ENCODE measurements at regions not wholly inside any gene's neighbourhood (a gene's known extent, or its start where the extent isn't known, plus 50 kb on each side); places are given as distances from the start of the nearest gene placed in this dataset.

DNA sequence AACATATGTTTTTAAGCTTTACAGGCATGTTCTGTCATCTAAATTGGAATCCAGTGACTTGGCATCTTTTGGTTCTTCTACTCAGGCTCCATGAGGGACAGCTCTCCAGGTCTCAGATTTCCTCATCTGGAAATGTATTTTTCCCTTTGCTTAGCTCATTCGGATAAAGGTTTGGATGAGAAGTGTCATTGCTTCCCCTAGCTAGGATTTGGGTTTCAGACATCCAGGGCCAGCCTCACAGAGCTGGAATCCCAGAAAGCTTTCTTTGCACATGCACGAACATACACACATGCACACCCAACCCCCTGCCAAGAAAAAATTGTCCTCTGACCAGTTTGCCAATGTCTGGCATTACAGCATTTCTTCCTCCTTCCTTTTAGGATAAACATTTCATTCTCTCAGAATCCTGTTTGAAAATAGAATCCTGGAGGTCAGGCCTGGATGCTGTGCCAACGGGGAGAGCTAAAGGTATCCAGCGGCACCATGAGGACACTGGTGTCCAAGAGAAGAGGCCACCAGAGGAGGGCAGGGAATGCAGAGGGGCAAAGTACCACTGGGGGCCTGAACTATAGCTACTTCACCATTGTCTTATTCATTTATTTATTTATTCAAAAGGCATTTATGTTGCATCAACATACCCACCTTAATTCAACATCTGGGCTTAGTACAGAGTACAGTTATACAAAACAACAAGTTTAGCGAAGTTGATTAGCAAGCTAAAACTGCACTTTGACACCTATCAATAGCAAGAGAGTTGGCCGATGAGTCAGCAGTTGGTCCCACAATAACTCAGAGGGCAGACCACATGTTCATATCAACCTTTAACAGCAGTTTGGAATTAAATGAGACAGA lies 97.9 kb upstream of the ATL2 start:
- H3K4me3 ChIP-seq = no peak overlapping the region
- TF ChIP-seq, protein P1, sequence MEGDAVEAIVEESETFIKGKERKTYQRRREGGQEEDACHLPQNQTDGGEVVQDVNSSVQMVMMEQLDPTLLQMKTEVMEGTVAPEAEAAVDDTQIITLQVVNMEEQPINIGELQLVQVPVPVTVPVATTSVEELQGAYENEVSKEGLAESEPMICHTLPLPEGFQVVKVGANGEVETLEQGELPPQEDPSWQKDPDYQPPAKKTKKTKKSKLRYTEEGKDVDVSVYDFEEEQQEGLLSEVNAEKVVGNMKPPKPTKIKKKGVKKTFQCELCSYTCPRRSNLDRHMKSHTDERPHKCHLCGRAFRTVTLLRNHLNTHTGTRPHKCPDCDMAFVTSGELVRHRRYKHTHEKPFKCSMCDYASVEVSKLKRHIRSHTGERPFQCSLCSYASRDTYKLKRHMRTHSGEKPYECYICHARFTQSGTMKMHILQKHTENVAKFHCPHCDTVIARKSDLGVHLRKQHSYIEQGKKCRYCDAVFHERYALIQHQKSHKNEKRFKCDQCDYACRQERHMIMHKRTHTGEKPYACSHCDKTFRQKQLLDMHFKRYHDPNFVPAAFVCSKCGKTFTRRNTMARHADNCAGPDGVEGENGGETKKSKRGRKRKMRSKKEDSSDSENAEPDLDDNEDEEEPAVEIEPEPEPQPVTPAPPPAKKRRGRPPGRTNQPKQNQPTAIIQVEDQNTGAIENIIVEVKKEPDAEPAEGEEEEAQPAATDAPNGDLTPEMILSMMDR (IDR thresholded peaks at IDR 0.05) = no peak
- no peak for TF ChIP-seq POLR2A (IDR thresholded peaks at IDR 0.05)
- no peak overlapping the region for H3K27ac ChIP-seq
- no peak for DNase-seq
- H3K4me1 ChIP-seq = no peaks in the 10 kb centered on the region
- no peaks in the 10 kb centered on the region for H3K27me3 ChIP-seq
- no peaks in the 10 kb centered on the region for H3K36me3 ChIP-seq
- no peaks in the 10 kb centered on the region for H3K9me3 ChIP-seq
- intact Hi-C loops (cut with DNase I; ENCODE audit: low total_unique reads) = no loop called here

GRCh38 chr2:38474021-38474456 lies 97.0 kb upstream of the ATL2 start:
- no peak for DNase-seq
- TF ChIP-seq POLR2A (IDR thresholded peaks at IDR 0.05) = no peak
- Histone ChIP-seq H3K27me3 (no peaks in the 10 kb centered on the region), H3K4me1 (no peaks in the 10 kb centered on the region), H3K27ac (no peak overlapping the region), H3K4me3 (no peak overlapping the region), H3K36me3 (no peaks in the 10 kb centered on the region), H3K9me3 (no peaks in the 10 kb centered on the region)
- intact Hi-C loops (cut with DNase I; ENCODE audit: low total_unique reads) = no loop called here

GRCh38 chr2:38473333-38474005 lies 96.4 kb upstream of the ATL2 start:
- Histone ChIP-seq H3K9me3 (no peaks in the 10 kb centered on the region), H3K36me3 (no peaks in the 10 kb centered on the region), H3K4me1 (no peaks in the 10 kb centered on the region), H3K4me3 (no peak overlapping the region), H3K27ac (no peak overlapping the region), H3K27me3 (no peaks in the 10 kb centered on the region)
- intact Hi-C loops (cut with DNase I; ENCODE audit: low total_unique reads) = no loop called here
- TF ChIP-seq, protein P1 (IDR thresholded peaks at IDR 0.05) = no peak
- TF ChIP-seq POLR2A (IDR thresholded peaks at IDR 0.05) = no peak
- no peak for DNase-seq

DNA sequence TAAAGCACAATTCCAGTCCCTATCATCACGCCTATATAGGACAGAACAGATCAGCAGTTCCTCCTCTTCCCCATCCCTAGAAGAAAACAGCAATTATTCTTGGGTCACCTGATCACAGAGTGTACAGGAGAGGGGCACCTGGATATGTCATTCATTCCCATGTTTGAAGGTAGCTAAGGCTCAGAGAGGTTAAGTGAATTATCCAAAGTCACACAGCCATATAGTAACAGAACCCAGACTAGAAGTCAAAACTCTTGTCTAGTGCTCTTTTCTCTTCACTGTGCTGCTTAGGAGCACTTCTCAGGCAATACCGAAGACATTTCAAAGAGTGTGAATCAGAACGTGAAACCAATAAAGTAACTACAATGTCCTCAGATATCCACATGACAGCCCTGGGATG lies 93.0 kb upstream of the ATL2 start:
- no peaks in the 10 kb centered on the region for H3K27me3 ChIP-seq
- H3K9me3 ChIP-seq = no peaks in the 10 kb centered on the region
- peak overlapping the region; percentile 30 to 87 for H3K27ac ChIP-seq
- TF ChIP-seq, protein P1 (IDR thresholded peaks at IDR 0.05) = no peak
- TF ChIP-seq POLR2A (IDR thresholded peaks at IDR 0.05) = no peak
- H3K4me3 ChIP-seq = no peak overlapping the region
- no peak for DNase-seq
- peaks cover 5 to 13% of the 10 kb centered on the region in 2 donors for H3K4me1 ChIP-seq
- no peaks in the 10 kb centered on the region for H3K36me3 ChIP-seq
- intact Hi-C loops (cut with DNase I; ENCODE audit: low total_unique reads) = no loop called here

DNA sequence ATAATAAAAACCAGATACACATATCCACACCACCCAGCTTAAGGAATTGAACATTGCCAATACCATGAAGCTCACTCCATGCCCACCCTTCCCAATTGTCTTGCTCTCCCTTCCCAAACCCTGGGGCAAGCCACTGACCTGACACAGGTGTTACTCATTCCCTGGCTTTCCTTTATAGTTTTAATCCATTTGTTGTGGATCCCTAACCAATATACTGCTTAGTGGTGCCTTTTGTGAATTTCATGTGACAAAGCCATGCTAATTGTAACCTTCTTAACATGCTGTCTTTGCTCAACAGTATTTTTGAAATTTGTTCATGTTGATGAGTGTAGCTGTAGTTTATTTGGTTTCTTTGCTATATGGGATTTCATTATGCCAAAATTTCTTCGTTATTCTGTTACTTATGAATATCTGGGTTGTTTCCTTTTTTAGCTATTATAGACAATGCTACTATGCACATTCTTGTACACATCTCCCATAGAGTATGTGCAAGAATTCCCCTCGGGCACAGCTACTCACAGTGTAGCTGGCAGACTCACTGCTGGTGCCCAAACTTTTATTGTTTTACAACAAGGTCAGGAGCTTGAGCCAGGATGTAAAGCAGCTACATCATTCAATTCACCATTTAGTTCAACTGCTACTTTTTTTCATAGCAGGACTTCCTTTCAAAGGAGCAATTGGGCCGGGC lies 90.8 kb upstream of the ATL2 start:
- intact Hi-C loops (cut with DNase I; ENCODE audit: low total_unique reads) = no loop called here
- DNase-seq = no peak
- peaks cover 5 to 19% of the 10 kb centered on the region in 2 donors for H3K4me1 ChIP-seq
- no peak for TF ChIP-seq POLR2A (IDR thresholded peaks at IDR 0.05)
- TF ChIP-seq, protein P1 (IDR thresholded peaks at IDR 0.05) = no peak
- peak overlapping the region; percentile 87 to 94 for H3K27ac ChIP-seq
- H3K4me3 ChIP-seq = no peak overlapping the region
- no peaks in the 10 kb centered on the region for H3K27me3 ChIP-seq
- H3K36me3 ChIP-seq = no peaks in the 10 kb centered on the region
- no peaks in the 10 kb centered on the region for H3K9me3 ChIP-seq
